ENCODE measurements at regions not wholly inside any gene's neighbourhood (a gene's known extent, or its start where the extent isn't known, plus 50 kb on each side); places are given as distances from the start of the nearest gene placed in this dataset.

DNA sequence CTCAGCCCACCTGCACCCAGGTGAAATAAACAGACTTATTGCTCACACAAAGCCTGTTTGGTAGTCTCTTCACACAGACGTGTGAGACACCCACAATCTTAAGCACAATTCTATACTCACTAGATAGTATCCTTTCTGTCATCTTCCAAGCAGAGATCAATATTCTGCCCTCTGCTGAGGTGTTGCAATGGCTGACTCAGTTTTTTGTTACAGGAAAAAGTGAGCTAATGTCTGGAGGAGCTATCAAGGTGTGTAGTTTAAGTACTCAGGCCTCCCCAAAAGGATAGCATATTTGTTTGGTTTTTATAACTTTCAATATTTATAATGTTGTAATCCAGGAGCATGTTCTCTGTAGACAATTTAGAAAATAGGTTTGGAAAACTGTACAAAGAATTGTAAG is 775.2 kb upstream of the POU3F4 start:
- Histone ChIP-seq H3K79me1 (ENCODE audit: low read depth, low read length) (no peaks in the 10 kb centered on the region), H2AK5ac (ENCODE audit: low read depth, low read length) (no peak overlapping the region), H4K5ac (ENCODE audit: insufficient read length, low read depth, low read length) (no peak overlapping the region), H3K9me3 (ENCODE audit: insufficient read depth in 2 of 2, low read depth in 1 of 2, low read length in 1 of 2) (no peaks in the 10 kb centered on the region), H3K18ac (ENCODE audit: extremely low read depth, low read length) (no peak overlapping the region), H2BK20ac (ENCODE audit: low read length) (no peak overlapping the region), H3K4me2 (ENCODE audit: insufficient read depth in 1 of 2, low read depth in 2 of 2, low read length in 2 of 2) (no peak overlapping the region), H4K91ac (replicated peaks; ENCODE audit: insufficient read length, low read length) (no peak overlapping the region), H3K79me2 (ENCODE audit: control insufficient read depth in 1 of 2, insufficient read depth in 2 of 2, low read length in 2 of 2) (no peaks in the 10 kb centered on the region), H3K4ac (replicated peaks; ENCODE audit: insufficient read length, low read depth, low read length) (no peak overlapping the region), H2AFZ (ENCODE audit: low read length) (no peak overlapping the region), H2BK5ac (ENCODE audit: low read depth, low read length) (no peak overlapping the region), H3K23ac (ENCODE audit: insufficient read length) (no peak overlapping the region), H4K8ac (ENCODE audit: extremely low read depth, insufficient read depth, low read length) (no peak overlapping the region), H3K23me2 (ENCODE audit: low read depth, low read length) (no peaks in the 10 kb centered on the region), H3K4me3 (ENCODE audit: extremely low read depth in 1 of 4, insufficient read depth in 2 of 4, low read depth in 3 of 4, low read length in 4 of 4) (no peak overlapping the region), H3K36me3 (ENCODE audit: control insufficient read depth in 2 of 4, insufficient read depth in 4 of 4, low read length in 3 of 4) (no peaks in the 10 kb centered on the region), H3K27ac (ENCODE audit: low read depth, low read length) (no peak overlapping the region), H3K27me3 (replicated peaks in 1 of 4; ENCODE audit: control insufficient read depth in 3 of 4, extremely low read depth in 1 of 4, insufficient read depth in 3 of 4, low read length in 3 of 4) (no peaks in the 10 kb centered on the region), H2BK12ac (ENCODE audit: low read depth, low read length) (no peak overlapping the region), H4K20me1 (replicated peaks in 1 of 2; ENCODE audit: control insufficient read depth in 1 of 2, insufficient read depth in 2 of 2, low read length in 2 of 2) (no peaks in the 10 kb centered on the region), H2BK15ac (ENCODE audit: low read length) (no peak overlapping the region), H3K9ac (replicated peaks in 1 of 4; ENCODE audit: extremely low read depth in 1 of 4, low read depth in 3 of 4, low read length in 3 of 4) (no peak overlapping the region), H3K56ac (replicated peaks; ENCODE audit: insufficient read length, low read depth, low read length) (no peak overlapping the region), H2BK120ac (replicated peaks; ENCODE audit: low read depth, low read length) (no peak overlapping the region), H3K14ac (ENCODE audit: insufficient read length) (no peak overlapping the region), H3K4me1 (replicated peaks in 1 of 4; ENCODE audit: control insufficient read depth in 3 of 4, insufficient read depth in 4 of 4, low read length in 3 of 4) (no peaks in the 10 kb centered on the region)
- no peak for TF ChIP-seq NRF1 (IDR thresholded peaks at IDR 0.05; ENCODE audit: low read depth, low read length)
- no peak for TF ChIP-seq BACH1 (IDR thresholded peaks at IDR 0.05; ENCODE audit: low read length)
- no peak for TF ChIP-seq SIX5 (IDR thresholded peaks at IDR 0.05; ENCODE audit: low read depth, low read length)
- WGBS, 2 experiments (ENCODE audit: extremely low coverage in 1 of 2, insufficient coverage in 1 of 2, insufficient read length in 1 of 2, insufficient replicate concordance in 2 of 2, low coverage in 1 of 2, low lambda C conversion rate in 2 of 2, missing lambda C conversion rate in 1 of 2) = 83% methylated on average over 1 of the region's 1 CpG; no CpG with 5 or more reads in 1 of the 2 experiments
- ChIA-PET CTCF (ENCODE audit: partially characterized antibody) (no interaction called here), POLR2A (ENCODE audit: partially characterized antibody) (no interaction called here)
- DNase-seq (ENCODE audit: low read depth in 1 of 2, low spot score in 2 of 2) = no peak
- FAIRE-seq = no peak

Measured in H1 (cell line).